ENCODE measurements at regions not wholly inside any gene's neighbourhood (a gene's known extent, or its start where the extent isn't known, plus 50 kb on each side); places are given as distances from the start of the nearest gene placed in this dataset.

- H3K4me3 ChIP-seq (replicated peaks; ENCODE audit: insufficient read depth, low read length), result no peak overlapping the region
- no peak for DNase-seq (ENCODE audit: low read depth in 1 of 2, low spot score in 1 of 2)
- H3K27ac ChIP-seq (replicated peaks), result no peak overlapping the region
- H3K27me3 ChIP-seq (ENCODE audit: insufficient read depth, poor library complexity, severe bottlenecking), result no peaks in the 10 kb centered on the region
- no peak for TF ChIP-seq SPI1 (IDR thresholded peaks at IDR 0.05; ENCODE audit: borderline replicate concordance, low read depth)
These were observed 391.4 kb upstream of the CDH19 start for GRCh38 chr18:66995270-66995669.

GRCh38 chr18:66994790-66995189 is 390.9 kb upstream of the CDH19 start:
- DNase-seq (ENCODE audit: low read depth in 1 of 2, low spot score in 1 of 2), result no peak
- Histone ChIP-seq H3K27me3 (ENCODE audit: insufficient read depth, poor library complexity, severe bottlenecking) (no peaks in the 10 kb centered on the region), H3K27ac (replicated peaks) (no peak overlapping the region), H3K4me3 (replicated peaks; ENCODE audit: insufficient read depth, low read length) (no peak overlapping the region)
- TF ChIP-seq CTCF (IDR thresholded peaks at IDR 0.05; ENCODE audit: insufficient read depth, low read length) (no peak), POLR2AphosphoS5 (IDR thresholded peaks at IDR 0.05; ENCODE audit: low read depth) (no peak), GABPA (IDR thresholded peaks at IDR 0.05; ENCODE audit: low read depth) (no peak), SPI1 (IDR thresholded peaks at IDR 0.05; ENCODE audit: borderline replicate concordance, low read depth) (no peak), REST (IDR thresholded peaks at IDR 0.05; ENCODE audit: insufficient replicate concordance, low read depth) (no peak)

- Histone ChIP-seq H3K4me3 (replicated peaks; ENCODE audit: insufficient read depth, low read length) (no peak overlapping the region), H3K27me3 (ENCODE audit: insufficient read depth, poor library complexity, severe bottlenecking) (no peaks in the 10 kb centered on the region), H3K27ac (replicated peaks) (no peak overlapping the region)
- no peak for DNase-seq (ENCODE audit: low read depth in 1 of 2, low spot score in 1 of 2)
- no peak for TF ChIP-seq REST (IDR thresholded peaks at IDR 0.05; ENCODE audit: insufficient replicate concordance, low read depth)
- no peak for TF ChIP-seq POLR2AphosphoS5 (IDR thresholded peaks at IDR 0.05; ENCODE audit: low read depth)
- no peak for TF ChIP-seq SPI1 (IDR thresholded peaks at IDR 0.05; ENCODE audit: borderline replicate concordance, low read depth)
- no peak for TF ChIP-seq GABPA (IDR thresholded peaks at IDR 0.05; ENCODE audit: low read depth)
- no peak for TF ChIP-seq CTCF (IDR thresholded peaks at IDR 0.05; ENCODE audit: insufficient read depth, low read length)
These were observed 389.6 kb upstream of the CDH19 start for GRCh38 chr18:66993492-66993891.

DNA sequence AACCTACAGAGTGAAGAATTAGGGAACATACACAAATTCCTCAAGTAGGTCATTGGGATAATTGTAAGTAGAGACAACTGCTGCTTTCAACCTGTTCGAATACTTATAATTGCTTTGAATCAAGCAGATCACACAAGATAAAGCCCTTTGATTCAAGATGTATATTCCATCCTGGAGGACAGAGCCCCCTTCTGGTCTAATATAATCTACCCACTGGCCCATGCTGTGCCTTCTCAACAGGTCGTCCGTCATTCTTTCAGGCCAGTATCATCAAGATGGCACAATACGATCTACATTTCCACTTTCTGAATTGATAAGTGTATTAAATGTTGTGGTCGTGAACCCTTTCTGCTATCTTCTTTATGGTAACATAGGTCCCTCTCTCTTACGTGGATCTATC is 387.0 kb upstream of the CDH19 start:
- H3K27me3 ChIP-seq (ENCODE audit: insufficient read depth, poor library complexity, severe bottlenecking), result no peaks in the 10 kb centered on the region
- no peak overlapping the region for H3K4me3 ChIP-seq (replicated peaks; ENCODE audit: insufficient read depth, low read length)
- no peak for TF ChIP-seq CTCF (IDR thresholded peaks at IDR 0.05; ENCODE audit: insufficient read depth, low read length)
- no peak for TF ChIP-seq SPI1 (IDR thresholded peaks at IDR 0.05; ENCODE audit: borderline replicate concordance, low read depth)
- no peak for TF ChIP-seq REST (IDR thresholded peaks at IDR 0.05; ENCODE audit: insufficient replicate concordance, low read depth)
- TF ChIP-seq GABPA (IDR thresholded peaks at IDR 0.05; ENCODE audit: low read depth), result no peak
- TF ChIP-seq POLR2AphosphoS5 (IDR thresholded peaks at IDR 0.05; ENCODE audit: low read depth), result no peak
- H3K27ac ChIP-seq (replicated peaks), result no peak overlapping the region
- DNase-seq (ENCODE audit: low read depth in 1 of 2, low spot score in 1 of 2), result no peak
